NCI-H82 treated with DMSO at 0.1 percent for 48 hours (cell line): ENCODE measurements at regions not wholly inside any gene's neighbourhood (a gene's known extent, or its start where the extent isn't known, plus 50 kb on each side); places are given as distances from the start of the nearest gene placed in this dataset.
"Not testable (repeated sequence)": the region's sequence is repeated elsewhere in the genome, so short reads cannot be mapped to it uniquely, and the experiment has no call there.

Experiments
- DNase-seq: peaks from one replicate; lab custom pipeline; 2025; ENCODE audit not compliant: unreplicated experiment; lab: John Stamatoyannopoulos, UW

- DNase-seq: no peak
Observed at GRCh38 chr6:85285934-85286333, 163.9 kb upstream of the NT5E start.

DNA sequence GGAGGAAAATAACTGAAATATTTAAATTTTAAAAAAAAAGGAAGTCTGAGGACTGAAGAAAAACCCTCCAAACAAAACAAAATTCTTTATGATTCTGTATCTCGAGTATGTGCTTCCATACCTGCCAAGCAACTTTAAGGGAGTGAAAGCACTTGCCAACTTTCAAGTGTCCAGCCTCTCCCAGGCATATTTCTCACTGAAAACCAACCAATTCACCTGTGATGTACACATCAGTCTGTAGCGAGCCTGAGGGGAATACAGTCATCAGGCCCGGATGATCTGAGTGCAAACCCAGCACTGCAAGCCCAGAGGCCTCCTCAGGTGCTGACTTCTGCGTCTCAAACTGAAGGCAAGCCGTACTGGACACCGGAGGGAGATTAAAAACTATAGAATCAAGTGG, 164.8 kb upstream of the NT5E start:
- no peak for DNase-seq

GRCh38 chr6:85283436-85283835, 166.4 kb upstream of the NT5E start:
- DNase-seq: no peak

GRCh38 chr6:85278466-85279035, 171.3 kb upstream of the NT5E start:
- DNase-seq: no peak

DNA sequence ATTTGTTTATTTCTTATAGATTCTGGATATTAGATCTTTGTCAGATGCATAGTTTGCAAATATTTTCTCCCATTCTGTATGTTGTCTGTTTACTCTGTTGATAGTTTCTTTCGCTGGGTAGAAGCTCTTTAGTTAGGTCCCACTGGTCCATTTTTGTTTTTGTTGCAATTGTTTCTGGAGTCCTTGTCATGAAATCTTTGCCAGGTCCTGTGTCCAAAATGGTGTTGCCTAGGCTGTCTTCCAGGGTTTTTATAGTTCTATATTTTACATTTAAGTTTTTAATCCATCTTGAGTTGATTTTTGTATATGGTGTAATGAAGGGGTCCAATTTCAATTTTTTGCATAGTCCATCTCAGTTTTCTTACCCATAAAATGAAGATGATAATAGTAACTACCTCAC, 173.9 kb upstream of the NT5E start:
- not testable (repeated sequence) for DNase-seq

- no peak for DNase-seq
Observed at GRCh38 chr6:85275338-85275985, 174.4 kb upstream of the NT5E start.

DNA sequence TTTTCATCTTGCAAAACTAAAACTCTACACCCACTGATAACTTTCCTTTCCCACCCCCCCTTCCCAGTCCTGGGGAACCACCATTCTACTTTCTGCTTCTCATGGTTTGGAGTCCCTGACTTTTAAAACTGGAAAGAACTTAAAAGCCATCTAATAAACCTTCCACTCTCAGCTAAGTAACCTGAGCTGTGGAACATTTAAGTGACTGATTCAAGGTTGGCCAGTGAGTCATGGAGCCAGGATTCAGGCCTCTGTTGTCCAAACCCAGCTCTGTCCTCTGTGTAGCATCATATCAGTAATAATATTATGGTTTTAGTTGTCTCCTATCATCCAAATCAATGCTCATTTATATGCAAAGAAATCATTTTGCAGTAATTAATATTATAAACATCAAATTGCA, 176.0 kb upstream of the NT5E start:
- no peak for DNase-seq

DNA sequence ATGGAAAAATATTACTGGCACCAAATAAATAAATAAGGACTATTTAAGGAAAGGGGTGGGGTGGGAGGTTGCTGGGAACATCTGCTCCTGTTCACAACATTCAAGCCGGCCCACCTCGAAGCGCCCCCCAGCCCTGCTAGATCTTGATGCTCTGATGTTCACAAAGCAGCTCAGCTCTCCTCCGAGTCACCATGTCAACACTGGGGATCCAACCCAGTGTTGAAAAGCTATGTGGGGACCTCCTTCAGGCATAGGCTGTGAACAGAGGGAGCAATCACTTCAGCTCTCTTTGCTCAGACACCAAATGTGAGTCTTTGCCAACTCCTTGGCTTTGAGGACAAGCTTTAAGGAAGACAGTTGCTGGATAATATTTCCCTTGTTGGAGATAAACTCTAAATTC, 176.8 kb upstream of the NT5E start:
- no peak for DNase-seq

DNA sequence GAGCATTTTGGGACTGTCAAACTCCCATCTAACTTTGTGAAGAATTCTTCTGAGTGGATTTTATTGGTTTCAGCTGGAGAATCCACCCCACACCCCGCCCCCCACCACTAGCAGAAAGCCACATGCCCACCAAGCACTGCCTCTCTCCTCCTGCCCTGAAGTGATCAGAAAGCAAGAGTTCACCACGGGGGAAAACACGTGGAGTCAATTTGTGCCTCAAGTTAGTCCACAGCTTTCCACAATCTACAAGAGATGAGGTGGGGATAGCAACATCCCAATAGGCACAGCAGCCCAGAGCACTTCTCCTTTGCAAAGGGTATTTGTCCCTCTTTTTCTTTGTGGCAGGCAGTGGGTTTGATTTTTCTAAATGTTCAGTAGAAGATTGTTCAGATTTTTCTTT, 177.3 kb upstream of the NT5E start:
- DNase-seq: no peak

GRCh38 chr6:85262621-85263020, 187.3 kb upstream of the NT5E start:
- DNase-seq: no peak

GRCh38 chr6:85261271-85261670, 188.6 kb upstream of the NT5E start:
- no peak for DNase-seq

DNA sequence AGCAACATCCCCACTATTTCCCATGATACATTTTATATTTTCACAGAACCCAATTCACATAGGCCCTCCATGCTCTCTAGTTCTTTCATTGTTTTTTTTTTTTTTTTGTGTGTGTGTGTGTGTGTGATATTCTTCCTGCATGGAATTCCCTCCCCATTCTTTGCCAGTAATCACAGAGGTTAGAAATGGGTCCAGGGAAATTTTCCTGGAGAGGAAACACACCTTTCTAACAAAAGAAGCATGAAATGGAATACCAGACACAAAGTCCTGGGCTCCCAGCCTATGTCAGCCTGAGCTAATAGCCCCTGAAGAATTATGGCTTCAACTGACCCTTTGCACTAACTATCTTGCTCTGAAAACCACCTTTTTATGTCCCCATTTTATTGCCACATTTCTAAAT, 194.2 kb upstream of the NT5E start:
- DNase-seq: no peak

DNA sequence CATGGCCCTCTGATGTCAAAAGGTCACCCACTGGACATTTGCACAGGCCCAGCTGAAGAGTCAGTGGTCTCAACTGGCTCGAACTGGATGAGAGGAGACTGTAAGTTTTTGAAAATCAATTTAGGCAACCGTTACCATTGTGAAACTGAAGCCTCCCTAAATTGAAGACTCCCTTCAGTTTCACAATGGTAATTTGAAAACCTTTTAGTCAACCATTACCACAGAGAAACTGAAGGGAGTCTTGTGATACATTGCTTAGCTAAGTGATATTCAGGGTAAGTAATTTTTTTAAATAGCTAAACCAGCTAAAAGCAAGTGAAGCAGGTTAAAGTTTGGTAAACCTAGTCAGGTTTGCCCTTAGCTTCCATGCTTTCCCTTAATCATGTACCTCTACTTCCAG, 197.3 kb upstream of the NT5E start:
- no peak for DNase-seq

GRCh38 chr6:85252085-85252484, 197.8 kb upstream of the NT5E start:
- DNase-seq: no peak

GRCh38 chr6:85251300-85251699, 198.6 kb upstream of the NT5E start:
- no peak for DNase-seq

GRCh38 chr6:85250586-85251220, 199.2 kb upstream of the NT5E start:
- no peak for DNase-seq

DNA sequence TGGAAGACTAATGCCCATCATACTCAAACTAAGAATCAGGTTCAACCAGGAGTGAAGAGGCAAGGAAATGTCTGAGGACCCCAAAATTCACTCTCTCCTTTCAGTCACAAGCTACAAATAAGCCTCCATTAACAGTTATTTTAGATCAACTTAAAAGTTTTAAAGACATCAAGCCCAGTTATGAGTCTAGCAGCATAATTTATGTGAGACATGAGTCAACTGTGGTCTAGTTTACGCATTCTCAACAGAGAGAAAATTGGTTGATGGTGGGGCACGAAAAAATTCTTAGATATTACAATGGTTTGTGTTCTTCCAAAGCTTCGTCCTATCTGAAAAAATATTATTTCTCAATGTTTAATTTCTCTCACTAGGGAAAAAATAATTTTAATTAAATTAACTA, 204.9 kb upstream of the NT5E start:
- DNase-seq: no peak

- DNase-seq: no peak
Observed at GRCh38 chr6:85241498-85242052, 208.3 kb upstream of the NT5E start.

DNA sequence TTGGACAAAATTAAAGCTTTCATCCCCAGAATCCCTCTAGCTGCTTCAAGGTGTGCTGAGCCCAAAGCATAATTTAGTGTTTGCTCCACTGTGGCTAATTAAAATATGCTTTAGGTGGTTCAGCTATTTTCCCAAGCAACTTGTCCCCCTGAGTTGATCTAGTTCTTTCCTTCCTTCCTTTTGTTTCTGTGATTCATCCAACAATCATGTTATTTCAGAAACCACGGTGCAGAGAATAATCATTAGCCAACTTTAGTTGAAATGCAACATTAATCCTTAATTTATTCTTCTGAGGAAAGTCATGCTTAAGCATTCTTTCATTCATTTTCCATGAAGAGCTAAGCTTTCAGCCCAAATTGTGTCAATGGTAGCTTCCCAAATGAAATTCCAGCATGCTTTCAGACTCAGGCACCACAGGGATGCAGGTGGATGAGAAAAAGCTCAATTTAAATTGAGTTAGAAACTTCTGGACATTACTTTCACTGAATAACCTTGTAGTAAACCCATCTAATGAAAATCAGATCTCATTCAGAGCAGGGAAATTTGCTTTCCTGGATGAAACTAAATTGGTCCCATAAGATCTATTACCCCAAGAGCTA, 209.0 kb upstream of the NT5E start:
- DNase-seq: no peak

DNA sequence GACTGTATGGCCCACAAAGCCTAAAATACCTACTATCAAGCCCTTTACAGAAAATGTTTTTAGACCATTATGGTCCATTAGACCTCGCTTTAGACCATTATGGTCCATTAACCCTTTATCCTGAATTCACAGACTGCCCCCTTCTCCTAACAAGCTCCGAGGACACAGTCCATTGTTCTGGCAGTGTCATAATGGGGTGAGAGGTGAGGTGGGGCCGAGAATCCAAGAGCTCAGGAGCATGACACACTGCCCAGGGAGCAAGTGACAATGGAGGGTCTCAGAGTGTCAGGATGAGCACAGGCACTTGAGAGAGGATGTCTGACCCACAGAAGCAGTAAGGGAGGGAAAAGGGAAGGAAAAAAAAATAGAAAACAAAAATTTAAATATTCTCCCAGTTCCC, 212.4 kb upstream of the NT5E start:
- no peak for DNase-seq

DNA sequence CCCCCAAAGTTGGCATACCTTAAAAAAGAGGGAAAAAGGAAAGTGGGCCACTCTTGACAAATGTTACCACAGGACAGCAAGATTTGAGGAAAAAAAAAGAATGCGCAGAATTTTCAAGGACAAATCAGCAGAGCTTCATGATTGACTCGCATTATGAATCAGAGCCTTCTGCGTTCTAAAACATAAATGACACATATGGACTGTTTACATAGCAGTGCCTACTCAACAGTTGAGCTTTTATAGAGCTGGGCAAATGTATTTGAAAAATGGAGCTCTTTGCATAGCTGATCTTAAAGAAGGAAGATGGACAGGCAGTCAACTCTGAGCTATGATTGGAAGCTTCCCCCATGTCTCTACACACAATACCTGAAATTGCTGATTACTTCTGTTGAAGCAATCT, 213.2 kb upstream of the NT5E start:
- DNase-seq: no peak

DNA sequence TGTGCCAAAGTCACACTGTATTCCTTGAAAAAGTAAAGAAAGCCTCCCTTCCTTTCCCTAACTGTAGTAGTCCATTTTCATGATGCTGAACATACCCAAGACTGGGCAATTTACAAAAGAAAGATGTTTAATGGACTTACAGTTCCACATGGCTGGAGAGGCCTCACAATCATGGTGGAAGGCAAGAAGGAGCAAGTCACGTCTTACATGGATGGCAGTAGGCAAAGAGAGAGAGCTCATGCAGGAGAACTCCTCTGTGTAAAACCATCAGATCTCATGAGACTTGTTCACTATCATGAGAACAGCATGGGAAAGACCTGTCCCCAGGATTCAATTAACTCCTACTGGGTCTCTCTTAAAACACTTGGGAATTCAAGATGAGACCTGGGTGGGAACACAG, 222.5 kb upstream of the NT5E start:
- DNase-seq: not testable (repeated sequence)
